Astrocyte of the spinal cord (primary cell): ENCODE measurements at regions not wholly inside any gene's neighbourhood (a gene's known extent, or its start where the extent isn't known, plus 50 kb on each side); places are given as distances from the start of the nearest gene placed in this dataset.
"Not testable (repeated sequence)": the region's sequence is repeated elsewhere in the genome, so short reads cannot be mapped to it uniquely, and the experiment has no call there.

Experiments
- DNase-seq: peaks from one replicate; pipeline ENCODE4 v3.0.0; 2011; ENCODE audit warnings: low read depth, low spot score
- H3K4me3 ChIP-seq: 2 replicates; pipeline ENCODE4 v1.5.1; 2011; ENCODE audit warnings: low read depth, mild to moderate bottlenecking, low read length, moderate library complexity
- CTCF ChIP-seq: IDR thresholded peaks from 2 replicates; pipeline ENCODE4 v1.5.1; 2012; ENCODE audit warnings: low read depth, mild to moderate bottlenecking, low read length, inconsistent platforms
- in situ Hi-C: cut with HindIII; loops from 2 replicates; pipeline ENCODE4 v1.10.0; 2017; ENCODE audit warnings: low sequenced_read_pairs

- in situ Hi-C loops: no loop called here
- no peak overlapping the region for H3K4me3 ChIP-seq
- no peak for DNase-seq
- no peak for TF ChIP-seq CTCF
Measured at GRCh38 chr20:54995011-54995410, 519.6 kb downstream of the DOK5 start.

GRCh38 chr20:54985091-54985490 lies 509.7 kb downstream of the DOK5 start:
- in situ Hi-C loops: no loop called here
- no peak overlapping the region for H3K4me3 ChIP-seq
- DNase-seq: no peak
- no peak for TF ChIP-seq CTCF

- in situ Hi-C loops: no loop called here
- no peak for TF ChIP-seq CTCF
- DNase-seq: no peak
- no peak overlapping the region for H3K4me3 ChIP-seq
Measured at GRCh38 chr20:54984104-54984448, 508.7 kb downstream of the DOK5 start.

GRCh38 chr20:54983394-54984103 lies 508.2 kb downstream of the DOK5 start:
- in situ Hi-C loops: not testable (repeated sequence)

GRCh38 chr20:54981175-54981574 lies 505.8 kb downstream of the DOK5 start:
- in situ Hi-C loops: no loop called here

More at GRCh38 chr20:54983394-54984103, 508.2 kb downstream of the DOK5 start:
- not testable (repeated sequence) for H3K4me3 ChIP-seq, DNase-seq

GRCh38 chr20:54980103-54980960 lies 504.9 kb downstream of the DOK5 start:
- H3K4me3 ChIP-seq: no peak overlapping the region
- peak; percentile 31 for TF ChIP-seq CTCF
- DNase-seq: peak; percentile 1
- in situ Hi-C loops: no loop called here

More at GRCh38 chr20:54981175-54981574, 505.8 kb downstream of the DOK5 start:
- no peak overlapping the region for H3K4me3 ChIP-seq
- DNase-seq: no peak
- TF ChIP-seq CTCF: no peak

GRCh38 chr20:54950304-54950703 lies 474.9 kb downstream of the DOK5 start:
- in situ Hi-C loops: no loop called here
- no peak for DNase-seq
- TF ChIP-seq CTCF: no peak
- no peak overlapping the region for H3K4me3 ChIP-seq
